A549 (cell line): ENCODE measurements at regions not wholly inside any gene's neighbourhood (a gene's known extent, or its start where the extent isn't known, plus 50 kb on each side); places are given as distances from the start of the nearest gene placed in this dataset.

ENCODE experiments used
- ATAC-seq, 2 experiments: fragments of 200-7000 bp in 1 of 2; fragments of >200 bp in 1 of 2; cut with Nextera tagmentation in 1 of 2; cut with Tn5 transposase in 1 of 2; 3 replicates each; pipeline versions ENCODE4 v1.8.0 to v1.9.1; 2018 to 2020; ENCODE audit warnings: mild to moderate bottlenecking in 1 of 2, moderate library complexity in 1 of 2
- CTCF ChIA-PET: fragments of 300-600 bp; sonication (Branson Sonifier 250); formaldehyde crosslinking; extraction: SDS; loops from one replicate; lab custom pipeline; 2021; ENCODE audit warnings: antibody characterized with exemption, inconsistent platforms; lab: Yijun Ruan, JAX
- POLR2A ChIA-PET: fragments of 350-600 bp; formaldehyde crosslinking; extraction: SDS; loops from one replicate; lab custom pipeline; 2021; ENCODE audit warnings: antibody characterized with exemption, inconsistent platforms; lab: Yijun Ruan, JAX
- DNase-seq, 2 experiments: peaks; one replicate each; pipeline versions ENCODE4 v3.0.0 to v3.0.0-alpha.2; 2011 to 2016; ENCODE audit warnings: low read depth in 1 of 2, low spot score in 1 of 2
- FAIRE-seq: peaks from 2 replicates; lab custom pipeline; 2011; peaks lifted over from hg19 to GRCh38; lab: Jason Lieb, UNC
- H3K27ac ChIP-seq, 2 experiments: fragments of >200 bp; sonication (Bioruptor Twin); formaldehyde crosslinking; 3 replicates each; pipeline ENCODE4 v1.5.1; 2016 to 2017
- H3K4me1 ChIP-seq: fragments of >200 bp; sonication (Bioruptor Twin); formaldehyde crosslinking; 3 replicates; pipeline ENCODE4 v1.6.1; 2016
- H3K4me2 ChIP-seq: fragments of >200 bp; sonication (Bioruptor Twin); formaldehyde crosslinking; 3 replicates; pipeline ENCODE4 v1.6.1; 2016
- H3K4me3 ChIP-seq: fragments of >200 bp; sonication (Bioruptor Twin); formaldehyde crosslinking; 3 replicates; pipeline ENCODE4 v1.5.1; 2016
- H3K9me3 ChIP-seq: fragments of >200 bp; sonication (Bioruptor Twin); formaldehyde crosslinking; 3 replicates; pipeline ENCODE4 v1.6.1; 2016
- BCL3 ChIP-seq: fragments of >200 bp; sonication (Bioruptor Twin); formaldehyde crosslinking; IDR thresholded peaks from 3 replicates; pipeline ENCODE4 v1.6.1; 2016
- CBX2 ChIP-seq: fragments of 200-600 bp; sonication (generic); IDR thresholded peaks from 2 replicates; pipeline ENCODE4 v1.6.1; 2016; ENCODE audit warnings: low read depth, mild to moderate bottlenecking, borderline replicate concordance
- CBX8 ChIP-seq: fragments of 200-600 bp; sonication (generic); IDR thresholded peaks from 2 replicates; pipeline ENCODE4 v1.6.1; 2016
- CHD2 ChIP-seq: fragments of 150-350 bp; IDR thresholded peaks from 2 replicates; pipeline ENCODE4 v1.6.1; 2014; ENCODE audit warnings: low read length; ENCODE audit not compliant: partially characterized antibody
- CHD4 ChIP-seq: fragments of 200-600 bp; sonication (generic); IDR thresholded peaks from 2 replicates; pipeline ENCODE4 v1.6.1; 2016; ENCODE audit warnings: antibody characterized with exemption, mild to moderate bottlenecking, borderline replicate concordance
- CTCF ChIP-seq: fragments of >200 bp; sonication (Bioruptor Twin); formaldehyde crosslinking; IDR thresholded peaks from 3 replicates; pipeline ENCODE4 v1.5.1; 2016
- EHF ChIP-seq: fragments of 250-450 bp; sonication (Bioruptor Pico); IDR thresholded peaks from 2 replicates; pipeline ENCODE4 v1.5.0; 2020; ENCODE audit warnings: mild to moderate bottlenecking
- ELK1 ChIP-seq: fragments of 150-350 bp; IDR thresholded peaks from 2 replicates; pipeline ENCODE4 v1.6.1; 2014; ENCODE audit warnings: low read depth, mild to moderate bottlenecking, low read length
- ESRRA ChIP-seq: fragments of 150-350 bp; IDR thresholded peaks from 2 replicates; pipeline ENCODE4 v1.6.1; 2014; ENCODE audit warnings: mild to moderate bottlenecking, low read length, borderline replicate concordance
- HES2 ChIP-seq: fragments of >200 bp; sonication (Bioruptor Twin); formaldehyde crosslinking; IDR thresholded peaks from 2 replicates; pipeline ENCODE4 v1.6.1; 2016
- HOXA7 ChIP-seq: fragments of 250-450 bp; sonication (Bioruptor Pico); IDR thresholded peaks from 2 replicates; pipeline ENCODE4 v1.5.0; 2020; ENCODE audit warnings: mild to moderate bottlenecking, moderate library complexity
- KDM5A ChIP-seq: fragments of 200-600 bp; sonication (generic); IDR thresholded peaks from 2 replicates; pipeline ENCODE4 v1.6.1; 2016; ENCODE audit warnings: antibody characterized with exemption, mild to moderate bottlenecking
- MAX ChIP-seq: IDR thresholded peaks from 2 replicates; pipeline ENCODE4 v1.6.1; 2012
- NFE2L2 ChIP-seq: fragments of 150-350 bp; conservative IDR thresholded peaks from 2 replicates; pipeline ENCODE4 v1.6.1; 2014; ENCODE audit warnings: low read length
- NR3C1 ChIP-seq: fragments of >200 bp; sonication (Bioruptor Twin); formaldehyde crosslinking; IDR thresholded peaks from 3 replicates; pipeline ENCODE4 v1.6.1; 2017
- PHF8 ChIP-seq: fragments of 200-600 bp; sonication (generic); IDR thresholded peaks from 2 replicates; pipeline ENCODE4 v1.6.1; 2016; ENCODE audit warnings: low read depth, mild to moderate bottlenecking, antibody characterized with exemption, moderate library complexity, borderline replicate concordance
- POLR2AphosphoS2 ChIP-seq: conservative IDR thresholded peaks from 2 replicates; pipeline ENCODE4 v1.6.1; 2012; ENCODE audit warnings: low read length, improper control_type of control experiment, inconsistent platforms
- RAD21 ChIP-seq, 2 experiments: fragments of >200 bp in 1 of 2; sonication (Bioruptor Twin) in 1 of 2; formaldehyde crosslinking in 1 of 2; IDR thresholded peaks in 1 of 2; conservative IDR thresholded peaks in 1 of 2; 2 replicates in 1 of 2; 3 replicates in 1 of 2; pipeline ENCODE4 v1.6.1; 2012 to 2018; ENCODE audit warnings: inconsistent platforms in 1 of 2
- RNF2 ChIP-seq: fragments of 200-600 bp; sonication (generic); IDR thresholded peaks from 2 replicates; pipeline ENCODE4 v1.6.1; 2016; ENCODE audit warnings: low read depth, mild to moderate bottlenecking, antibody characterized with exemption, moderate library complexity, borderline replicate concordance
- SMC3 ChIP-seq: fragments of >200 bp; sonication (Bioruptor Twin); formaldehyde crosslinking; IDR thresholded peaks from 3 replicates; pipeline ENCODE4 v1.6.1; 2018; ENCODE audit warnings: inconsistent platforms
- SREBF2 ChIP-seq: fragments of 450-650 bp; IDR thresholded peaks from 2 replicates; pipeline ENCODE4 v1.6.1; 2014; ENCODE audit warnings: mild to moderate bottlenecking, moderate library complexity
- TFCP2L1 ChIP-seq: fragments of 250-450 bp; sonication (Bioruptor Pico); IDR thresholded peaks from 2 replicates; pipeline ENCODE4 v1.5.0; 2021; ENCODE audit warnings: mild to moderate bottlenecking
- USF2 ChIP-seq: fragments of 450-650 bp; IDR thresholded peaks from 2 replicates; pipeline ENCODE4 v1.6.1; 2014; ENCODE audit warnings: antibody characterized with exemption
- ZFP36 ChIP-seq: fragments of 450-650 bp; IDR thresholded peaks from 2 replicates; pipeline ENCODE4 v1.6.1; 2014; ENCODE audit warnings: borderline replicate concordance; ENCODE audit not compliant: partially characterized antibody
- ZNF302 ChIP-seq: fragments of 250-450 bp; sonication (Bioruptor Pico); IDR thresholded peaks from 2 replicates; pipeline ENCODE4 v1.9.0; 2021; ENCODE audit warnings: inconsistent platforms, mild to moderate bottlenecking, moderate library complexity
- ZSCAN20 ChIP-seq: fragments of 250-450 bp; sonication (Bioruptor Pico); IDR thresholded peaks from 2 replicates; pipeline ENCODE4 v1.8.0; 2022; ENCODE audit warnings: mild to moderate bottlenecking, moderate library complexity
- WGBS: methylation state at CpG from one replicate; pipeline ENCODE4 v1.1.6; 2017; ENCODE audit errors: missing lambda C conversion rate; 5-methylcytosine and 5-hydroxymethylcytosine counted together

- no peak for TF ChIP-seq TFCP2L1 (CRISPR knock-in tag)
- TF ChIP-seq BCL3 = no peak
- no peak for TF ChIP-seq ESRRA
- no peak for TF ChIP-seq ZNF302
- no peak for TF ChIP-seq CTCF
- no peak for TF ChIP-seq ELK1
- TF ChIP-seq HOXA7 (CRISPR knock-in tag) = no peak
- TF ChIP-seq NR3C1 = no peak
- TF ChIP-seq CBX2 = no peak
- no peak for TF ChIP-seq PHF8
- TF ChIP-seq EHF = no peak
- TF ChIP-seq ZSCAN20 = no peak
- no peak for TF ChIP-seq CHD2
- no peak for TF ChIP-seq KDM5A
- no peak for TF ChIP-seq SREBF2
- no peak for TF ChIP-seq RNF2
- no peak for TF ChIP-seq ZFP36
- no peak for TF ChIP-seq POLR2AphosphoS2
- TF ChIP-seq, all 56 proteins: peak for 0
- CTCF ChIA-PET = no interaction called here
- FAIRE-seq = no peak
These were observed 112.8 kb downstream of the EMB start for GRCh38 chr5:50328193-50328729.

GRCh38 chr5:50325237-50325832 is 115.8 kb downstream of the EMB start:
- Histone ChIP-seq H3K4me2 (no peak overlapping the region), H3K4me3 (no peak overlapping the region), H3K27ac (no peak overlapping the region), H3K9me3 (no peaks in the 10 kb centered on the region), H3K4me1 (no peaks in the 10 kb centered on the region)
- no peak for FAIRE-seq
- ChIA-PET POLR2A (no interaction called here), CTCF (interaction anchor here (2.1 kb wide), 1 partner anchor 22 kb away, joined by 6 read pairs; no protein-coding TSS in a partner anchor)
- no peak for ATAC-seq
- peak; percentile 79 for TF ChIP-seq SMC3
- TF ChIP-seq MAX = no peak
- peak; percentile 85 to 86 for TF ChIP-seq RAD21 (conservative IDR thresholded peaks at IDR 0.05 in 1 of 2, IDR thresholded peaks at IDR 0.05 in 1 of 2)
- no peak for TF ChIP-seq NFE2L2
- no peak for TF ChIP-seq CHD4
- no peak for TF ChIP-seq ZNF302
- no peak for TF ChIP-seq HES2
- no peak for TF ChIP-seq USF2
- peak; percentile 74 for TF ChIP-seq CTCF
- TF ChIP-seq CBX8 = no peak
- TF ChIP-seq TFCP2L1 (CRISPR knock-in tag) = no peak
- WGBS = 1% methylated on average over 4 of the region's 4 CpGs
- DNase-seq = peak in 1 of 2 experiments; percentile 19

More at GRCh38 chr5:50328193-50328729, 112.8 kb downstream of the EMB start:
- 11% methylated on average over 6 of the region's 6 CpGs for WGBS
- Histone ChIP-seq H3K4me2 (no peak overlapping the region), H3K4me1 (no peaks in the 10 kb centered on the region), H3K4me3 (no peak overlapping the region), H3K9me3 (no peaks in the 10 kb centered on the region; the same call in 2 of the 3 replicates), H3K27ac (no peak overlapping the region)
- ATAC-seq (no peak), DNase-seq (no peak)
- POLR2A ChIA-PET = no interaction called here
